ENCODE measurements at regions not wholly inside any gene's neighbourhood (a gene's known extent, or its start where the extent isn't known, plus 50 kb on each side); places are given as distances from the start of the nearest gene placed in this dataset.
"Not testable (repeated sequence)": the region's sequence is repeated elsewhere in the genome, so short reads cannot be mapped to it uniquely, and the experiment has no call there.

GRCh38 chr1:199245946-199246345 is 607.1 kb downstream of the PTPRC start:
- ATAC-seq: no peak
- no peaks in the 10 kb centered on the region for H3K9me3 Mint-ChIP-seq
- no peaks in the 10 kb centered on the region for H3K36me3 Mint-ChIP-seq (ENCODE audit: low read depth)
- H3K4me3 Mint-ChIP-seq: no peak overlapping the region
- peaks cover 4% of the 10 kb centered on the region for H3K27me3 Mint-ChIP-seq
- ChIA-PET CTCF (no interaction called here), POLR2A (no interaction called here)
- DNase-seq: no peak
- no peak for TF ChIP-seq CTCF (IDR thresholded peaks at IDR 0.05)
- intact Hi-C loops (cut with micrococcal nuclease): loop anchor here (10.0 kb wide), 1 partner anchor 471 kb away; no protein-coding TSS in a partner anchor
- H3K27ac Mint-ChIP-seq: no peak overlapping the region
- peaks cover 4% of the 10 kb centered on the region for H3K4me1 Mint-ChIP-seq (ENCODE audit: low read depth)

- peaks cover 4% of the 10 kb centered on the region for H3K4me1 Mint-ChIP-seq (ENCODE audit: low read depth)
- H3K9me3 Mint-ChIP-seq: no peaks in the 10 kb centered on the region
- ATAC-seq: no peak
- ChIA-PET POLR2A (no interaction called here), CTCF (interaction anchor here (1.9 kb wide), 1 partner anchor 134 kb away, joined by 8 read pairs; no protein-coding TSS in a partner anchor)
- H3K36me3 Mint-ChIP-seq (ENCODE audit: low read depth): no peaks in the 10 kb centered on the region
- peaks cover 4% of the 10 kb centered on the region for H3K27me3 Mint-ChIP-seq
- no peak for TF ChIP-seq CTCF (IDR thresholded peaks at IDR 0.05)
- H3K4me3 Mint-ChIP-seq: no peak overlapping the region
- no peak overlapping the region for H3K27ac Mint-ChIP-seq
- intact Hi-C loops (cut with micrococcal nuclease): loop anchor here (10.0 kb wide), 1 partner anchor 472 kb away; no protein-coding TSS in a partner anchor
- DNase-seq: no peak
Measured at GRCh38 chr1:199246716-199247115, 607.9 kb downstream of the PTPRC start.

- H3K27me3 Mint-ChIP-seq: peaks cover 4% of the 10 kb centered on the region
- intact Hi-C loops (cut with micrococcal nuclease): loop anchor here (10.0 kb wide), 1 partner anchor 473 kb away; no protein-coding TSS in a partner anchor
- TF ChIP-seq CTCF (IDR thresholded peaks at IDR 0.05): no peak
- no peak for DNase-seq
- ChIA-PET POLR2A (no interaction called here), CTCF (interaction anchor here (1.9 kb wide), 1 partner anchor 135 kb away, joined by 8 read pairs; no protein-coding TSS in a partner anchor)
- H3K4me1 Mint-ChIP-seq (ENCODE audit: low read depth): no peaks in the 10 kb centered on the region
- no peaks in the 10 kb centered on the region for H3K36me3 Mint-ChIP-seq (ENCODE audit: low read depth)
- ATAC-seq: no peak
- no peak overlapping the region for H3K4me3 Mint-ChIP-seq
- H3K27ac Mint-ChIP-seq: no peak overlapping the region
- H3K9me3 Mint-ChIP-seq: no peaks in the 10 kb centered on the region
Measured at GRCh38 chr1:199247891-199248290, 609.1 kb downstream of the PTPRC start.

- H3K4me3 Mint-ChIP-seq; POLR2A ChIA-PET; H3K27me3 Mint-ChIP-seq; H3K4me1 Mint-ChIP-seq (ENCODE audit: low read depth); H3K36me3 Mint-ChIP-seq (ENCODE audit: low read depth); CTCF ChIA-PET; H3K27ac Mint-ChIP-seq; intact Hi-C loops (cut with micrococcal nuclease); DNase-seq; ATAC-seq; H3K9me3 Mint-ChIP-seq: not testable (repeated sequence)
Measured at GRCh38 chr1:199254040-199254439, 615.2 kb downstream of the PTPRC start.

GRCh38 chr1:199261328-199261727 is 622.5 kb downstream of the PTPRC start:
- Mint-ChIP-seq H3K27ac (no peak overlapping the region), H3K36me3 (ENCODE audit: low read depth) (no peaks in the 10 kb centered on the region), H3K9me3 (no peaks in the 10 kb centered on the region), H3K4me3 (no peak overlapping the region), H3K4me1 (ENCODE audit: low read depth) (peaks cover 8% of the 10 kb centered on the region), H3K27me3 (peaks cover 4% of the 10 kb centered on the region)
- ATAC-seq (no peak), DNase-seq (no peak)
- CTCF ChIA-PET: no interaction called here
- intact Hi-C loops (cut with micrococcal nuclease): no loop called here
- TF ChIP-seq CTCF (IDR thresholded peaks at IDR 0.05): no peak
- POLR2A ChIA-PET: no interaction called here

- DNase-seq (peak; percentile 17), ATAC-seq (no peak)
- Mint-ChIP-seq H3K4me1 (ENCODE audit: low read depth) (peaks cover 8% of the 10 kb centered on the region), H3K9me3 (no peaks in the 10 kb centered on the region), H3K27me3 (peaks cover 2% of the 10 kb centered on the region), H3K27ac (no peak overlapping the region), H3K4me3 (no peak overlapping the region), H3K36me3 (ENCODE audit: low read depth) (no peaks in the 10 kb centered on the region)
- TF ChIP-seq CTCF (IDR thresholded peaks at IDR 0.05): no peak
- ChIA-PET CTCF (no interaction called here), POLR2A (no interaction called here)
- intact Hi-C loops (cut with micrococcal nuclease): no loop called here
Measured at GRCh38 chr1:199264283-199264682, 625.4 kb downstream of the PTPRC start.

Data from activated CD8-positive, alpha-beta T cell treated with anti-CD3 and anti-CD28 coated beads for 36 hours (primary cell).